ENCODE measurements at regions not wholly inside any gene's neighbourhood (a gene's known extent, or its start where the extent isn't known, plus 50 kb on each side); places are given as distances from the start of the nearest gene placed in this dataset.

DNA sequence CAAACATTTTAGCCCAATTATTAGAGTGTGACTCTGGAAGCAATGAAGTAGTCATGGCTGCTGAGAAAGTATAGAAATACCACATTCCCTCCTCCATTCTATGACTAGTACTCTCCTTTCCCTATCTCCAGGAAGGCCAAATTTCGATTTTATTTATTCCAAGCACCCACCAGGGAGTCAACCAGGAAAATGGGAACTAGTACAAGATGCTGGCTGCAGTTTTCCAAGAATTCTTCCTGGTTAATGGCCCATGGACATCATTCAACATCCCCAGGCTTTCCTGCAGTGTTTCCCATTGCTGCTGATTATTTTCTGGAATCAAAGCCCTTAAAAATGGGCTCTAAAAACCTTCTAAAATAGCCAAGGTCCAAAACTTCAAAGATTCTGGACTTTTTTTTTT, 247.9 kb upstream of the STT3B start:
- ChIA-PET POLR2A (no interaction called here), CTCF (interaction anchor here (1.2 to 1.9 kb wide), 3 partner anchors 8 to 35 kb away, joined by 3 to 9 read pairs (median 4); no protein-coding TSS in a partner anchor)
- TF ChIP-seq CTCF (IDR thresholded peaks at IDR 0.05; ENCODE audit: control extremely low read depth, extremely low read depth, low read depth, missing control alignments): no peak
- no peak for DNase-seq (ENCODE audit: extremely low spot score)

- ChIA-PET POLR2A (no interaction called here), CTCF (interaction anchor here (1.3 to 1.9 kb wide), 2 partner anchors 10 to 18 kb away, joined by 3 to 9 read pairs; no protein-coding TSS in a partner anchor)
- TF ChIP-seq CTCF (IDR thresholded peaks at IDR 0.05; ENCODE audit: control extremely low read depth, extremely low read depth, low read depth, missing control alignments): no peak
- DNase-seq (ENCODE audit: extremely low spot score): no peak
Observed at GRCh38 chr3:31285833-31286486, 246.8 kb upstream of the STT3B start.

DNA sequence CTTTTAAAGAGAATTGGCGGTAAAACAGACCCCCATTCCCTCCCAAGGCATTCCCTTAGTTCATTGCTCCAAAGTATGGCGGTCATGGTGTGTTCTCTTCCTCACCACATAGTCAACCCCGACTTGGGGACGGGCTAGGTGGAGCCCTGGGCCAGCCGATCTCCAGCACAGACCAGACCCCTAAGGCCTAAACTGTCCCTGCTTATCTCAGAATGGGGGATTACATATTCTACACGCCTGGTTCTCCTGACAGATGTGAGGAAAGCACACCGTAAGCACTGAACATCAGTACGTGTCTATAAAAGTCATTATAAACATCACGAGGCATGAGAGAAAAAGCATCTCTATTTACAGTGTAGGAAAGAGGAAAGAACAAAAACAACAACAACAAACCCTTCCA, 244.5 kb upstream of the STT3B start:
- ChIA-PET POLR2A (no interaction called here), CTCF (interaction anchor here (1.0 to 1.7 kb wide), 4 partner anchors 9 to 89 kb away, joined by 3 to 6 read pairs (median 4); no protein-coding TSS in a partner anchor)
- TF ChIP-seq CTCF (IDR thresholded peaks at IDR 0.05; ENCODE audit: control extremely low read depth, extremely low read depth, low read depth, missing control alignments): no peak
- DNase-seq (ENCODE audit: extremely low spot score): no peak

- DNase-seq (ENCODE audit: extremely low spot score): no peak
- ChIA-PET POLR2A (no interaction called here), CTCF (interaction anchor here (1.5 to 1.7 kb wide), 2 partner anchors 17 to 19 kb away, joined by 4 to 5 read pairs; no protein-coding TSS in a partner anchor)
- no peak for TF ChIP-seq CTCF (IDR thresholded peaks at IDR 0.05; ENCODE audit: control extremely low read depth, extremely low read depth, low read depth, missing control alignments)
Observed at GRCh38 chr3:31288641-31289100, 244.1 kb upstream of the STT3B start.

DNA sequence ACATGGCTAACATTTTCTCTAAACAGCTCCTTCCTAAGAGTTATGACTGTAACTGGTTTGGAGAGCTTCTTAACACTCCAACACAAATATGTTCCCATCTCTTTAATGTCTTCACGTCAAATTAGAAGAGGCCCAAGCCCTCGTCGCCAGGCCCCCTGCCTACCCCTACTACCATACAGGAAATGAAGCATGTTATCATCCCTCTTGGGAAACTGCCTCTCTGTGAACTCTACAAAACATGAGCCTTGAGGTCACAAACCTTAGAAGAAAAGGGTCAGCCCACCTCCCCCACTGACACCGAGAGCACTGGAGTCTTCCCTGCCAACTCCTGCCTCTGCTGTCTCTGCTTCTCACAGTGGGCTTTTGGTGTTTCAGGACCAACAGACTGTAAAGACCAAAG, 243.1 kb upstream of the STT3B start:
- no peak for DNase-seq (ENCODE audit: extremely low spot score)
- ChIA-PET CTCF (no interaction called here), POLR2A (no interaction called here)
- TF ChIP-seq CTCF (IDR thresholded peaks at IDR 0.05; ENCODE audit: control extremely low read depth, extremely low read depth, low read depth, missing control alignments): no peak

DNA sequence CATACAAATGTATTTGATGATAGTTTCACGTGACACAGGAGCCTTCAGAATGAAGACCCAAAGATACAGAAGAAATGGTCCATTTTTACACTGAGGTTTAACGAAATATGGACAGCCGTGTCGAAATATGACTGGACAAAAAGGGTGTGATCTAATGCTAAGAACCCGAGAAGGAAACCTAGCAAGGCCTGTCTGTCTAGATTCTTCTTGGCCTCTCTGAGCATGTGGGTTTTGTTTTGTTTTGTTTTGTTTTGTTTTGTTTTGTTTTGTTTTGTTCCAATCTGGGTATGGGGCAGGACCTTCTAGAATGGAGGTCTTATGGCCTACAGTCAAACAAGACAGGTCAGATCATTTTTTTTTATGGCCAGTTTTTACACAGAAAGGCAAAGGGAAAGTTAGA, 242.7 kb upstream of the STT3B start:
- CTCF ChIA-PET: interaction anchor here (1.1 kb wide), 1 partner anchor 63 kb away, joined by 3 read pairs; no protein-coding TSS in a partner anchor
- POLR2A ChIA-PET: no interaction called here
- TF ChIP-seq CTCF (IDR thresholded peaks at IDR 0.05; ENCODE audit: control extremely low read depth, extremely low read depth, low read depth, missing control alignments): no peak
- no peak for DNase-seq (ENCODE audit: extremely low spot score)
